ENCODE measurements at regions not wholly inside any gene's neighbourhood (a gene's known extent, or its start where the extent isn't known, plus 50 kb on each side); places are given as distances from the start of the nearest gene placed in this dataset.

GRCh38 chr5:93300945-93301344 is 280.1 kb downstream of the NR2F1-AS1 start:
- no peaks in the 10 kb centered on the region for H3K27me3 ChIP-seq (ENCODE audit: control insufficient read depth in 2 of 2, insufficient read depth in 2 of 2, low read length in 2 of 2)
- H3K27ac ChIP-seq (ENCODE audit: low read depth in 2 of 2, low read length in 2 of 2), result no peak overlapping the region
- no peaks in the 10 kb centered on the region for H3K9me3 ChIP-seq (ENCODE audit: control insufficient read depth in 2 of 2, low read length in 2 of 2)
- no peak overlapping the region for H3K9ac ChIP-seq (ENCODE audit: low read depth in 1 of 2, low read length in 2 of 2)
- H3K4me1 ChIP-seq (ENCODE audit: control insufficient read depth in 2 of 2, insufficient read depth in 2 of 2, low read length in 2 of 2), result no peaks in the 10 kb centered on the region
- no peaks in the 10 kb centered on the region for H3K36me3 ChIP-seq (ENCODE audit: control insufficient read depth in 2 of 2, insufficient read depth in 2 of 2, low read length in 2 of 2)
- H3K4me3 ChIP-seq (ENCODE audit: low read length in 2 of 2), result no peak overlapping the region

GRCh38 chr5:93300309-93300923 is 280.6 kb downstream of the NR2F1-AS1 start:
- Histone ChIP-seq H3K27me3 (ENCODE audit: control insufficient read depth in 2 of 2, insufficient read depth in 2 of 2, low read length in 2 of 2) (no peaks in the 10 kb centered on the region), H3K4me1 (ENCODE audit: control insufficient read depth in 2 of 2, insufficient read depth in 2 of 2, low read length in 2 of 2) (no peaks in the 10 kb centered on the region), H3K36me3 (ENCODE audit: control insufficient read depth in 2 of 2, insufficient read depth in 2 of 2, low read length in 2 of 2) (no peaks in the 10 kb centered on the region), H3K27ac (ENCODE audit: low read depth in 2 of 2, low read length in 2 of 2) (no peak overlapping the region), H3K4me3 (ENCODE audit: low read length in 2 of 2) (no peak overlapping the region), H3K9me3 (ENCODE audit: control insufficient read depth in 2 of 2, low read length in 2 of 2) (no peaks in the 10 kb centered on the region), H3K9ac (ENCODE audit: low read depth in 1 of 2, low read length in 2 of 2) (no peak overlapping the region)

- Histone ChIP-seq H3K36me3 (ENCODE audit: control insufficient read depth in 2 of 2, insufficient read depth in 2 of 2, low read length in 2 of 2) (no peaks in the 10 kb centered on the region), H3K27ac (ENCODE audit: low read depth in 2 of 2, low read length in 2 of 2) (no peak overlapping the region), H3K4me3 (ENCODE audit: low read length in 2 of 2) (no peak overlapping the region), H3K27me3 (ENCODE audit: control insufficient read depth in 2 of 2, insufficient read depth in 2 of 2, low read length in 2 of 2) (no peaks in the 10 kb centered on the region), H3K9me3 (ENCODE audit: control insufficient read depth in 2 of 2, low read length in 2 of 2) (no peaks in the 10 kb centered on the region), H3K4me1 (ENCODE audit: control insufficient read depth in 2 of 2, insufficient read depth in 2 of 2, low read length in 2 of 2) (no peaks in the 10 kb centered on the region), H3K9ac (ENCODE audit: low read depth in 1 of 2, low read length in 2 of 2) (no peak overlapping the region)
These were observed 281.2 kb downstream of the NR2F1-AS1 start for GRCh38 chr5:93299681-93300308.

GRCh38 chr5:93297116-93297515 is 283.9 kb downstream of the NR2F1-AS1 start:
- Histone ChIP-seq H3K4me1 (ENCODE audit: control insufficient read depth in 2 of 2, insufficient read depth in 2 of 2, low read length in 2 of 2) (no peaks in the 10 kb centered on the region), H3K4me3 (ENCODE audit: low read length in 2 of 2) (no peak overlapping the region), H3K27me3 (ENCODE audit: control insufficient read depth in 2 of 2, insufficient read depth in 2 of 2, low read length in 2 of 2) (no peaks in the 10 kb centered on the region), H3K9me3 (ENCODE audit: control insufficient read depth in 2 of 2, low read length in 2 of 2) (no peaks in the 10 kb centered on the region), H3K27ac (ENCODE audit: low read depth in 2 of 2, low read length in 2 of 2) (no peak overlapping the region), H3K36me3 (ENCODE audit: control insufficient read depth in 2 of 2, insufficient read depth in 2 of 2, low read length in 2 of 2) (no peaks in the 10 kb centered on the region), H3K9ac (ENCODE audit: low read depth in 1 of 2, low read length in 2 of 2) (no peak overlapping the region)

GRCh38 chr5:93296338-93296737 is 284.7 kb downstream of the NR2F1-AS1 start:
- Histone ChIP-seq H3K27me3 (ENCODE audit: control insufficient read depth in 2 of 2, insufficient read depth in 2 of 2, low read length in 2 of 2) (no peaks in the 10 kb centered on the region), H3K4me1 (ENCODE audit: control insufficient read depth in 2 of 2, insufficient read depth in 2 of 2, low read length in 2 of 2) (no peaks in the 10 kb centered on the region), H3K27ac (ENCODE audit: low read depth in 2 of 2, low read length in 2 of 2) (no peak overlapping the region), H3K36me3 (ENCODE audit: control insufficient read depth in 2 of 2, insufficient read depth in 2 of 2, low read length in 2 of 2) (no peaks in the 10 kb centered on the region), H3K9ac (ENCODE audit: low read depth in 1 of 2, low read length in 2 of 2) (no peak overlapping the region), H3K4me3 (ENCODE audit: low read length in 2 of 2) (no peak overlapping the region), H3K9me3 (ENCODE audit: control insufficient read depth in 2 of 2, low read length in 2 of 2) (no peaks in the 10 kb centered on the region)

GRCh38 chr5:93294996-93295395 is 286.0 kb downstream of the NR2F1-AS1 start:
- Histone ChIP-seq H3K4me1 (ENCODE audit: control insufficient read depth in 2 of 2, insufficient read depth in 2 of 2, low read length in 2 of 2) (no peaks in the 10 kb centered on the region), H3K4me3 (ENCODE audit: low read length in 2 of 2) (no peak overlapping the region), H3K9ac (ENCODE audit: low read depth in 1 of 2, low read length in 2 of 2) (no peak overlapping the region), H3K27me3 (ENCODE audit: control insufficient read depth in 2 of 2, insufficient read depth in 2 of 2, low read length in 2 of 2) (no peaks in the 10 kb centered on the region), H3K9me3 (ENCODE audit: control insufficient read depth in 2 of 2, low read length in 2 of 2) (no peaks in the 10 kb centered on the region), H3K27ac (ENCODE audit: low read depth in 2 of 2, low read length in 2 of 2) (no peak overlapping the region), H3K36me3 (ENCODE audit: control insufficient read depth in 2 of 2, insufficient read depth in 2 of 2, low read length in 2 of 2) (no peaks in the 10 kb centered on the region)

GRCh38 chr5:93294199-93294598 is 286.8 kb downstream of the NR2F1-AS1 start:
- Histone ChIP-seq H3K36me3 (ENCODE audit: control insufficient read depth in 2 of 2, insufficient read depth in 2 of 2, low read length in 2 of 2) (no peaks in the 10 kb centered on the region), H3K27me3 (ENCODE audit: control insufficient read depth in 2 of 2, insufficient read depth in 2 of 2, low read length in 2 of 2) (no peaks in the 10 kb centered on the region), H3K4me3 (ENCODE audit: low read length in 2 of 2) (no peak overlapping the region), H3K9ac (ENCODE audit: low read depth in 1 of 2, low read length in 2 of 2) (no peak overlapping the region), H3K9me3 (ENCODE audit: control insufficient read depth in 2 of 2, low read length in 2 of 2) (no peaks in the 10 kb centered on the region), H3K27ac (ENCODE audit: low read depth in 2 of 2, low read length in 2 of 2) (no peak overlapping the region), H3K4me1 (ENCODE audit: control insufficient read depth in 2 of 2, insufficient read depth in 2 of 2, low read length in 2 of 2) (no peaks in the 10 kb centered on the region)

GRCh38 chr5:93289942-93290341 is 291.1 kb downstream of the NR2F1-AS1 start:
- no peak overlapping the region for H3K4me3 ChIP-seq (ENCODE audit: low read length in 2 of 2)
- H3K27ac ChIP-seq (ENCODE audit: low read depth in 2 of 2, low read length in 2 of 2), result no peak overlapping the region
- H3K4me1 ChIP-seq (ENCODE audit: control insufficient read depth in 2 of 2, insufficient read depth in 2 of 2, low read length in 2 of 2), result no peaks in the 10 kb centered on the region
- H3K9ac ChIP-seq (ENCODE audit: low read depth in 1 of 2, low read length in 2 of 2), result no peak overlapping the region
- no peaks in the 10 kb centered on the region for H3K36me3 ChIP-seq (ENCODE audit: control insufficient read depth in 2 of 2, insufficient read depth in 2 of 2, low read length in 2 of 2)
- no peaks in the 10 kb centered on the region for H3K9me3 ChIP-seq (ENCODE audit: control insufficient read depth in 2 of 2, low read length in 2 of 2)
- H3K27me3 ChIP-seq (ENCODE audit: control insufficient read depth in 2 of 2, insufficient read depth in 2 of 2, low read length in 2 of 2), result no peaks in the 10 kb centered on the region

- H3K27ac ChIP-seq (ENCODE audit: low read depth in 2 of 2, low read length in 2 of 2), result no peak overlapping the region
- no peak overlapping the region for H3K4me3 ChIP-seq (ENCODE audit: low read length in 2 of 2)
- H3K9ac ChIP-seq (ENCODE audit: low read depth in 1 of 2, low read length in 2 of 2), result no peak overlapping the region
- no peaks in the 10 kb centered on the region for H3K36me3 ChIP-seq (ENCODE audit: control insufficient read depth in 2 of 2, insufficient read depth in 2 of 2, low read length in 2 of 2)
- no peaks in the 10 kb centered on the region for H3K9me3 ChIP-seq (ENCODE audit: control insufficient read depth in 2 of 2, low read length in 2 of 2)
- no peaks in the 10 kb centered on the region for H3K4me1 ChIP-seq (ENCODE audit: control insufficient read depth in 2 of 2, insufficient read depth in 2 of 2, low read length in 2 of 2)
- H3K27me3 ChIP-seq (ENCODE audit: control insufficient read depth in 2 of 2, insufficient read depth in 2 of 2, low read length in 2 of 2), result no peaks in the 10 kb centered on the region
These were observed 295.6 kb downstream of the NR2F1-AS1 start for GRCh38 chr5:93285461-93285860.

- Histone ChIP-seq H3K4me3 (ENCODE audit: low read length in 2 of 2) (no peak overlapping the region), H3K27me3 (ENCODE audit: control insufficient read depth in 2 of 2, insufficient read depth in 2 of 2, low read length in 2 of 2) (no peaks in the 10 kb centered on the region), H3K27ac (ENCODE audit: low read depth in 2 of 2, low read length in 2 of 2) (no peak overlapping the region), H3K9ac (ENCODE audit: low read depth in 1 of 2, low read length in 2 of 2) (no peak overlapping the region), H3K36me3 (ENCODE audit: control insufficient read depth in 2 of 2, insufficient read depth in 2 of 2, low read length in 2 of 2) (no peaks in the 10 kb centered on the region), H3K4me1 (ENCODE audit: control insufficient read depth in 2 of 2, insufficient read depth in 2 of 2, low read length in 2 of 2) (no peaks in the 10 kb centered on the region), H3K9me3 (ENCODE audit: control insufficient read depth in 2 of 2, low read length in 2 of 2) (no peaks in the 10 kb centered on the region)
These were observed 298.8 kb downstream of the NR2F1-AS1 start for GRCh38 chr5:93281980-93282772.

Measured in mucosa of rectum (tissue), 2 donors.